GM19467 (cell line): ENCODE measurements at regions not wholly inside any gene's neighbourhood (a gene's known extent, or its start where the extent isn't known, plus 50 kb on each side); places are given as distances from the start of the nearest gene placed in this dataset.
"Not testable (repeated sequence)": the region's sequence is repeated elsewhere in the genome, so short reads cannot be mapped to it uniquely, and the experiment has no call there.

Experiments
- ATAC-seq: cut with Tn5 transposase; IDR thresholded peaks from one replicate; pipeline ENCODE4 v1.9.1; 2021; ENCODE audit warnings: mild to moderate bottlenecking, moderate library complexity; ENCODE audit not compliant: unreplicated experiment

DNA sequence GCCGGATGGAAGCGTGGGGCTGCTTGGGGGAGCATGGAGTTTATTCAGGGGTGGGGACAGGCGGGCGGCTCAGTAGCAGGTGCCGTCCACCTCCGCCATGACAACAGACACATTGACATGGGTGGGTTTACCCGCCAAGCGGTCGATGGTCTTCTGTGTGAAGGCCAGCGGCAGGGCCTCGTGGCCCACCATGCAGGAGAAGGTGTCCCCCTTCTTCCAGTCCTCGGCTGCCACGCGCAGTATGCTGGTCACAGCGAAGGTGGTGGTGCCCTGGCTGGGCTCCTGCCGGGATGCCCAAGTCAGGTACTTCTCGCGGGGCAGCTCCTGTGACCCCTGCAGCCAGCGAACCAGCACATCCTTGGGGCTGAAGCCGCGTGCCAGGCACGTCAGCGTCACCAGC, 180.7 kb downstream of the TMEM121 start:
- ATAC-seq: not testable (repeated sequence)

DNA sequence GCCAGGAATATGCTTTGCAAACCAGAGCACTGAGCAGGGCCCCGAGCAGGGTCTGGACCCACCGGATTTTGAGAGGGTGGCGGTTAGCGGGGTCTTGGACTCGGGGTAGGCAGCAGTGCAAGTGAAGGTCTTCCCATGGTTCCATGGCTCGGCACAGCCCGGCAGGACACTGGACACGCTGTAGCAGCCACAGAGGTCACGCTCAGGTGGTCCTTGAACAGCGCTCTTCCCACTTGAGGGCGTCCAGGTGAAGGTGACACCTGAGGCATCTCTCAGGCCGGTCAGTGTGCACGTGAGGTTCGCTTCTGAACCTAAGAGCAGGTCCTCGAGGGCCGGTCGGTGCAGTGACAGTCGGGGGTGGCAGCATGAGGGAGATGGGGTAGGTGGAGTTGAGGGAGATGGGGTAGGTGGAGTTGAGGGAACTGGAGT, 181.4 kb downstream of the TMEM121 start:
- not testable (repeated sequence) for ATAC-seq

DNA sequence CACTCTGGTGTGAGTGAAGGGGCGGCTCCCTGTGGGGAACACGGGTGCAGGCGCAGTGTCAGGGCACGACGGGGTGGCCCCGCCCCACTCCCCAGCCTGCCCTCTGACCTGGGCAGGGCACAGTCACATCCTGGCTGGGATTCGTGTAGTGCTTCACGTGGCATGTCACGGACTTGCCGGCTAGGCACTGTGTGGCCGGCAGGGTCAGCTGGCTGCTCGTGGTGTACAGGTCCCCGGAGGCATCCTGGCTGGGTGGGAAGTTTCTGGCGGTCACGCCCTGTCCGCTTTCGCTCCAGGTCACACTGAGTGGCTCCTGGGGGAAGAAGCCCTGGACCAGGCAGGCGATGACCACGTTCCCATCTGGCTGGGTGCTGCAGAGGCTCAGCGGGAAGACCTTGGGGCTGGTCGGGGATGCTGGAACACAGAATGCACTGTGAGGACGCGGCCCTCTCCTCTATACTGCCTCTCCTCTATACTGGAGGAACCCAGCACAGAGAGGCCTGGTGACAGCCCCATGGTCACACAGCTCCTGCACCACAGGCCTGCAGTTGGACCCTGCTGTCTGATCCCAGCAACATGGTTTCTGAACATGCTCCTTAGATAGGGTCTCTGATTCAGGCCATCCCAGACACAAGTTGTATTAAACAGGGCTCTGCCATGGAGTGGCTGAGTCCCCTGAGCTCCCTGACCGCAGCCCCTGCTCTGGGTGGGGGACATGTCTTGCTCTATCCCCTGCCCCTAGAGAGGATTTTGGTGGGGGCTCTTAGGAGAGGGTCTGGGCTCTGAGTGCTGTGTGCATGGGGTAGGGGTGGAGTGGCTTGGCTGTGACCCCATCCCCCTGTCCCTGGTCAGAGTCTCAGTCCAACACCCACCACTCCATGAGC, 182.1 kb downstream of the TMEM121 start:
- ATAC-seq: not testable (repeated sequence)

GRCh38 chr14:105709281-105710118, 183.1 kb downstream of the TMEM121 start:
- ATAC-seq: no peak

- ATAC-seq: no peak
These were observed 184.0 kb downstream of the TMEM121 start for GRCh38 chr14:105710119-105711043.

- no peak for ATAC-seq
These were observed 184.7 kb downstream of the TMEM121 start for GRCh38 chr14:105711044-105711620.

DNA sequence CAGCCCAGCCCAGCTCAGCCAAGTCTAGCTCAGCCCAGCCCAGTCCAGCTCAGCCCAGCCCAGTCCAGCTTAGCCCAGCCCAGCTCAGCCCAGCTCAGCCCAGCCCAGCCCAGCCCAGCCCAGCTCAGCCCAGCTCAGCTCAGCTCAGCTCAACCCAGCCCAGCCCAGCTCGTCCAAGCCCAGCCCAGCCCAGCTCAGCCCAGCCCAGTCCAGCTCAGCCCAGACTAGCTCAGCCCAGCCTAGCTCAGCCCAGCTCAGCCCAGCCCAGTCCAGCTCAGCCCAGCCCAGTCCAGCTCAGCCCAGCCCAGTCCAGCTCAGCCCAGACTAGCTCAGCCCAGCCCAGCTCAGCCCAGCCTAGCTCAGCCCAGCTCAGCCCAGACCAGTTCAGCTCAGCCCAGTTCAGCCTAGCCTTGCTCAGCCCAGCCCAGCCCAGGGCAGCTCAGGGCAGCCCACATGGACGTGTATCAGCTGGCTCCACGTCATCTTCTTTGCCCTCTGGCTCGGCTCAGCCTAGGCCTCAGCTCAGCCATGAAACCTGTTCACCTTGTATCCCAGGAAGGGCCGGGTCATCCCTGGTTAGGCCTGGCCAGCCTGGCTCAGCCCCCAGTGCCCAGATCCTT, 185.6 kb downstream of the TMEM121 start:
- no peak for ATAC-seq

DNA sequence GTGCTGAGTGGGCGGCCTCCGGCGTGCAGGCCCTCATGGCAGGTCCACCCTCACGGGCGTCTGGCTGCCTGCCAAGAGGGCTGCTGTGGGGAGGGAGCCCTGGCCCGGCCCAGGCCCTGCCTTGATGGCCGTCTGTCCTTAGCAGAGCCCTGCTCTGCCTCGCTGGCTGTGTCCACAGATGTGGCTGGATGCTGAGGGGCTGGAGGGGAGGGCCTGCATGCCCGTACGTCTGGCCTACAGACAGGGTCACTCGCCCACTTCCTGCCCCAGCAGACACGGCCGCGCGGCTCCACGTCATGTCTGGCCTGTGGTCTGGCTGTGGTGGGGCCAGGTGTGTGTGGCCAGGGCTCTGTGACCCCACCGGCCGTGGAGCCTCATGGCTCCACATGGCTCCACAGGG, 186.3 kb downstream of the TMEM121 start:
- not testable (repeated sequence) for ATAC-seq

GRCh38 chr14:105713160-105713559, 186.8 kb downstream of the TMEM121 start:
- not testable (repeated sequence) for ATAC-seq

- ATAC-seq: not testable (repeated sequence)
These were observed 187.5 kb downstream of the TMEM121 start for GRCh38 chr14:105713836-105714235.

DNA sequence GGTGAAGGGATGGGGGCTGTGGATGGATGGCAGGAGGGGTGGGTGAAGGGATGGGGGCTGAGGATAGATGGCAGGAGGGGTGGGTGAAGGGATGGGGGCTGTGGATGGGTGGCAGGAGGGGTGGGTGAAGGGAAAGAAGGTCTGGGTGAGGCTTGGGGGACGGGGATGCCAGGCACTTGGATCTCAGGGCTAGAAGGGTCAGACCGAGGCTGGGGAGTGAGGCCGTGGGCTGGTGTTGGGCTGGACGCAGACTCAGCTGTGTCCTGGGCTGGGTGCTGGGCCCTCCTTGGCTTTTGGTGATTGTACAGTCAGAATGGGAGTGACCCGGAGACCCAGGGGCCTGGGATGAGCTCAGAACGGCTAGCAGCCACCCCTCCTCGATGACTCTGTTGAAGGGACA, 192.4 kb downstream of the TMEM121 start:
- ATAC-seq: not testable (repeated sequence)

- ATAC-seq: not testable (repeated sequence)
These were observed 193.7 kb downstream of the TMEM121 start for GRCh38 chr14:105720106-105720505.

- ATAC-seq: not testable (repeated sequence)
These were observed 194.6 kb downstream of the TMEM121 start for GRCh38 chr14:105720852-105721601.

DNA sequence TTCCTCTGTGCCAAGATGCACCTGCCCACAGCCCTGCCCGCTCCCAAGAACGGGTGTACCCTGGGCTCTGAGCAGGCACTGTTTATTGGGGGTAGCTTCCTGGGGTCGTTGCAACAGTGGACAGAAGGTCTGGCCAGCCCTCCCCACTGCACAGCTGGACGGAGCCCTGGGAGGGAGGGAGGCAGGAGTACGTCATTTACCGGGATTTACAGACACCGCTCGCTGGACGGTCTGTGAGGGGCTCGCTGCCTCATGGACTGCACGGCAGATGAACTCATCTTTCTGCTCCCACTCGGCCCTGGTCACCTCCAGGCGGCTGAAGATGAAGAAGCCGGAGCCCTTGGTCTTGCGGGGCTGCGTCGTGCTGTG, 195.2 kb downstream of the TMEM121 start:
- not testable (repeated sequence) for ATAC-seq

DNA sequence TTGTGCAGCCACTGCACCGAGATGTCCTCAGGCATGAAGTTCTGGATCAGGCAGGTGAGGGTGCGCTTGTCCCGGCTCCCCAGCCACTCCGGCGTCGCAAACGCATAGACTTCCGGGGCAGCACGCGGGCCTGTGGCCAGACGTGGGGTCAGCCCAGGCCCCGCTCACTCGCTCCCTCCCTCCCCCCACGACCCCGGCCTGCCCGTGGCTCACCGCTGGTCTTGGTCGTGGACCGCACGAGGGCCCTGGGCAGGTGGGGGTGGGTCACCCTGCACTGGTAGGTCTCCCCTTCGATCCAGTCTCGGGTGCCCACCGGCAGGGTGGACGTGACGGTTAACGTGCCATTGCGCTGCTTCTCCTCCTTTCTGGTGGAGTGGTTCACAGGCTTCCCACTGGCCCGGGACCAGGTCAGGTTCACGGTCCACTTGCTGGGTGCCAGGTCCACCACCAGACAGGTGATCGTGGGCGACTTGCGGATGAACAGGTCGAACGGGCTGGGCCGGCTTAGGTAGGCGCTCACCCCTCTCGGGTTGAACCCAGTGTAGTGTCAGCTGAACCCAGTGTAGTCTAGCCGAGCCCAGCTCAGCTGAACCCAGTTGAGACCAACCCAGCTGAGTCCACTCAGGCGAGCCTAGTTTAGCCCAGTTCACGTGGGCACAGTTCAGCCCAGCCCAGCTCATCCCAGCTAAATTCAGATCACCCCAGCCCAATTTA, 195.8 kb downstream of the TMEM121 start:
- ATAC-seq: not testable (repeated sequence)

- not testable (repeated sequence) for ATAC-seq
These were observed 196.9 kb downstream of the TMEM121 start for GRCh38 chr14:105723271-105723670.

DNA sequence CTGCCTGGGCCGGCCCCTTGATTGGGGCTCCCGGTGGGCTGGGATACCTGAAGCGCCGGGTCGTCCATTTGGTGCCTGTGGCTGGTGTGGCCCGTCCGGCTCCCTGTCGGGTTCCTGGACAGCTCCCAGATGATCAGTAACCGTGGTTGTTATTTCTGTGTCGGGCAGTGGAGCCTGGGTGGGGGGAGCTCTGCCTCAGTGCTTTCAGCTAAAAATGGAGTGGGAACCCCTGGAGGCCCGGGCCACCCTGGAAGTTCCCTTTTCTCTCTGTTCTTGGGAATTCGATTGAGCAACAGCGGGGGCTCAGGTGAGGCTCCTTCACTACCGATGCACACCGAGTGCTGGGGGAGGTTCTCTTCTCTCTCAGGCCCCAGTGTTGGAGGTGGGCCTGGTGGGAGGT, 197.4 kb downstream of the TMEM121 start:
- not testable (repeated sequence) for ATAC-seq

GRCh38 chr14:105729825-105730368, 203.5 kb downstream of the TMEM121 start:
- ATAC-seq: not testable (repeated sequence)
